Prostate gland (tissue), 2 donors: ENCODE measurements at regions not wholly inside any gene's neighbourhood (a gene's known extent, or its start where the extent isn't known, plus 50 kb on each side); places are given as distances from the start of the nearest gene placed in this dataset.

Experiments used
- CTCF ChIP-seq, 4 experiments: fragments of 200-600 bp in 2 of 4; fragments of 450-650 bp in 2 of 4; sonication (generic) in 2 of 4; IDR thresholded peaks; 1 replicate in 3 of 4; 2 replicates in 1 of 4; pipeline ENCODE4 v1.5.1; 2016 to 2019; ENCODE audit warnings: antibody characterized with exemption in 4 of 4, mild to moderate bottlenecking in 2 of 4, moderate library complexity in 2 of 4
- POLR2A ChIP-seq: fragments of 450-650 bp; IDR thresholded peaks from one replicate; pipeline ENCODE4 v1.6.1; 2016; ENCODE audit warnings: antibody characterized with exemption, mild to moderate bottlenecking

- no peak for TF ChIP-seq CTCF (IDR thresholded peaks at IDR 0.05)
- no peak for TF ChIP-seq POLR2A
Measured at GRCh38 chr1:208587110-208587509, 342.9 kb upstream of the PLXNA2 start.
